Stomach smooth muscle (tissue), 2 donors: ENCODE measurements at regions not wholly inside any gene's neighbourhood (a gene's known extent, or its start where the extent isn't known, plus 50 kb on each side); places are given as distances from the start of the nearest gene placed in this dataset.

ENCODE experiments used
- H3K27ac ChIP-seq: one replicate; pipeline ENCODE4 v1.7.0; 2013; ENCODE audit warnings: mild to moderate bottlenecking, low read length, inconsistent platforms
- H3K27me3 ChIP-seq, 2 donors: one replicate each; pipeline ENCODE4 v1.7.0; 2013; ENCODE audit warnings: low read length in 2 of 2; ENCODE audit not compliant: insufficient read depth in 2 of 2, control insufficient read depth in 1 of 2
- H3K36me3 ChIP-seq, 2 donors: one replicate each; pipeline ENCODE4 v1.7.0; 2013; ENCODE audit warnings: low read length in 2 of 2; ENCODE audit not compliant: control insufficient read depth in 2 of 2, insufficient read depth in 2 of 2
- H3K4me1 ChIP-seq: one replicate; pipeline ENCODE4 v1.7.0; 2013; ENCODE audit warnings: low read length; ENCODE audit not compliant: control insufficient read depth, insufficient read depth
- H3K4me3 ChIP-seq, 2 donors: one replicate each; pipeline ENCODE4 v1.7.0; 2013; ENCODE audit warnings: low read length in 2 of 2
- H3K9ac ChIP-seq, 2 donors: one replicate each; pipeline ENCODE4 v1.7.0; 2013; ENCODE audit warnings: low read length in 2 of 2, mild to moderate bottlenecking in 1 of 2
- H3K9me3 ChIP-seq, 2 donors: one replicate each; pipeline ENCODE4 v1.7.0; 2013; ENCODE audit warnings: low read length in 2 of 2; ENCODE audit not compliant: control insufficient read depth in 2 of 2
- donor health status: healthy.
- donor health status: Pancreatic carcinoma.

DNA sequence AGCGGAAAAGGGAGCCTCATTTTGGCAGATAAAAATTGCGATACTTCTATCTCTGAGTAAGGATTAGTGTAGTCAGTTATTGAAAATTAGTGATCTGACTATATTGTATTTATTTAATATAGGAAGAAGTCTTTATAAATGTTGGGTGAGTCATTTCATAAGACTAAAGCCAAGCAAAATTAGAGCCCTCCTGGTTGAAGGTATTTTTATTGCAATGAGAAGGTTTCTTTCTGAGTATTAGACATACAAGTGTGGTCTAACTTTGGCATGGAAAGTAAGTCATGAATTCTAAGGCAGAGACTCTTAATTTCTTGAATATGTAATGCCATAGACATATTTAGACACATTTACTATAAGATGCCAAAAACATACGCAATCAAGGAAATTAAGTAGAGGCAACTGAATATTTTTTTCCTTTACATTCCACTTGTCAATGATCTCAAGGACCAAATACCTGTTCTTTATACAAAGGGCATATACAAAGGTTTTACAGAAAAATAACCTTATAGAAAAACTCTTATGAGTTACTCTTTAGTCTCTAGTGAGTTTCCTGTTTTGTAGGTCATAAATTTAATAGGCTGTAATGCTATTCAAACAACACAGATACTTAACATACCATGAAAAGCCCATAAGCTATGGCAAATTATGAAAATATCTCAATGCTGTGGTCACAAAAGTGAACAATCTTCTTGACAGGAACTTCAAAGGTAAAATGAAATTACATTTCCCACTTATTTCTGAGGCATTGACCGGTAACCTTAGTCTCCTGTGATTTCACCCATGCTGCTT is 156.6 kb upstream of the BTG1 start:
- Histone ChIP-seq H3K9ac (no peak overlapping the region), H3K9me3 (no peaks in the 10 kb centered on the region), H3K27ac (no peak overlapping the region), H3K4me1 (no peaks in the 10 kb centered on the region), H3K36me3 (no peaks in the 10 kb centered on the region), H3K27me3 (no peaks in the 10 kb centered on the region), H3K4me3 (no peak overlapping the region)

- Histone ChIP-seq H3K9ac (no peak overlapping the region), H3K27ac (no peak overlapping the region), H3K4me1 (no peaks in the 10 kb centered on the region), H3K27me3 (no peaks in the 10 kb centered on the region), H3K9me3 (no peaks in the 10 kb centered on the region), H3K4me3 (no peak overlapping the region), H3K36me3 (no peaks in the 10 kb centered on the region)
These were observed 155.7 kb upstream of the BTG1 start for GRCh38 chr12:92301356-92301755.

- no peaks in the 10 kb centered on the region for H3K36me3 ChIP-seq
- H3K9ac ChIP-seq, result no peak overlapping the region
- no peaks in the 10 kb centered on the region for H3K4me1 ChIP-seq
- no peak overlapping the region for H3K4me3 ChIP-seq
- H3K27ac ChIP-seq, result no peak overlapping the region
- no peaks in the 10 kb centered on the region for H3K27me3 ChIP-seq
- no peaks in the 10 kb centered on the region for H3K9me3 ChIP-seq
These were observed 155.1 kb upstream of the BTG1 start for GRCh38 chr12:92300777-92301176.

DNA sequence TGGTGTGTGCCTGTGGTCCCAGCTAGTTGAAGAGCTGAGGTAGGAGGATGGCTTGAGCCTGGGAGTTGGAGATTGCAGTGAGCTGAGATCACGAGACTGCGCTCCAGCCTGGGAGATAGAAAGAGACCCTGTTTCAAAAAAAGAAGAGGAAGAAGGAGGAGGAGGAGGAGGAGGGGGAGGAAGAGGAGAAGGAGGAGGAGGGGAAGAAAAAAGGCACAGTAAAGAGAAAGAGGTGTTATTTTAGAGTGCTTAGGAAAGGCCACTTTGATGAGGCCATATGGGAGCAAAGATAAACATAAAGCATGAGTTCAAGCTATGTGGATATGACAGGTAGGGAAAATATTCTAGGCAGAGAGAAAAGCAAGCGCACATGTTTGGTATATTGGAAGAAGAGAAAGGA is 154.1 kb upstream of the BTG1 start:
- no peaks in the 10 kb centered on the region for H3K27me3 ChIP-seq
- no peaks in the 10 kb centered on the region for H3K4me1 ChIP-seq
- no peaks in the 10 kb centered on the region for H3K9me3 ChIP-seq
- H3K4me3 ChIP-seq, result no peak overlapping the region
- H3K9ac ChIP-seq, result no peak overlapping the region
- no peaks in the 10 kb centered on the region for H3K36me3 ChIP-seq
- H3K27ac ChIP-seq, result no peak overlapping the region

GRCh38 chr12:92299344-92299743 is 153.7 kb upstream of the BTG1 start:
- H3K9ac ChIP-seq, result no peak overlapping the region
- H3K36me3 ChIP-seq, result no peaks in the 10 kb centered on the region
- H3K27ac ChIP-seq, result no peak overlapping the region
- H3K9me3 ChIP-seq, result no peaks in the 10 kb centered on the region
- no peak overlapping the region for H3K4me3 ChIP-seq
- H3K27me3 ChIP-seq, result no peaks in the 10 kb centered on the region
- H3K4me1 ChIP-seq, result no peaks in the 10 kb centered on the region

DNA sequence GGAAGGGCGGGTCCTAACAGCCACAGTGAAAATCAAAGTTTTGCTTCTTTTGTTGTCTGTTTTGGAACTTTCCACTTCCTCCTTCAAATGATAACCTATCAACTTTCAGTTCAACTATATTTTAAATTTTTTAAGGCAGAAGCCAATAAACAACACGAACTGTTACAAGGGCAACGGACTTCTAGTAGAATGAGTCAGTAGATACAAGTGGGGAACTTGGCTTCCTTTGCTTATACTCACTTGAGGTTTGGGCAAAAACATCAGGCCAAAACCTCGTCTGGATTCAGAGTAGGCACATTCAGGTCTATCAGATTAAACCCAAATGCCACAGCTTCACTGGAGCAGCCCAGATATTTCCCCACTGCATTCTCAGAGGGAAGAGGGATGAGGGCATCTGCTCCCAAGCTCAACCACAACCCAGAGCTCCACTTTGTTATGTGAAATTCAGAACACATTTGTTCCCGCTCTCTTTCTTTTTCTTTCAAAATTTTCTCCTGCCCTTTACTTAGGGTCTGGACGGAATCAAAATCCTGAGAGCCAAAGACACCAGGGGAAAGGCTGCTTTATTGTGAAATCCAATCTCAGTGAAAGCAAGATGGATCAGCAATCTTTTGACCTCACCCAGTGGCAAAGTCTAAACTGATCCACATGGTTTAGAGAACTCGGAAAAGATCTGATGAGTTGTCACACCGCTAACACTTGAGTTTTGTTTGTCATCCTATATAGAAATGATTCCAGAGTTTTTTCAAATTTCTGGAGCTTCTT is 152.5 kb upstream of the BTG1 start:
- Histone ChIP-seq H3K4me3 (no peak overlapping the region), H3K27ac (no peak overlapping the region), H3K27me3 (no peaks in the 10 kb centered on the region), H3K4me1 (no peaks in the 10 kb centered on the region), H3K36me3 (no peaks in the 10 kb centered on the region), H3K9me3 (no peaks in the 10 kb centered on the region), H3K9ac (no peak overlapping the region)

GRCh38 chr12:92297405-92297804 is 151.8 kb upstream of the BTG1 start:
- no peak overlapping the region for H3K27ac ChIP-seq
- H3K27me3 ChIP-seq, result no peaks in the 10 kb centered on the region
- no peaks in the 10 kb centered on the region for H3K4me1 ChIP-seq
- H3K4me3 ChIP-seq, result no peak overlapping the region
- H3K9me3 ChIP-seq, result no peaks in the 10 kb centered on the region
- H3K9ac ChIP-seq, result no peak overlapping the region
- no peaks in the 10 kb centered on the region for H3K36me3 ChIP-seq

GRCh38 chr12:92295523-92295922 is 149.9 kb upstream of the BTG1 start:
- H3K9ac ChIP-seq, result no peak overlapping the region
- H3K4me3 ChIP-seq, result no peak overlapping the region
- H3K9me3 ChIP-seq, result no peaks in the 10 kb centered on the region
- no peaks in the 10 kb centered on the region for H3K36me3 ChIP-seq
- H3K4me1 ChIP-seq, result no peaks in the 10 kb centered on the region
- H3K27ac ChIP-seq, result no peak overlapping the region
- H3K27me3 ChIP-seq, result no peaks in the 10 kb centered on the region

GRCh38 chr12:92294676-92295440 is 149.2 kb upstream of the BTG1 start:
- Histone ChIP-seq H3K4me3 (no peak overlapping the region), H3K36me3 (no peaks in the 10 kb centered on the region), H3K9me3 (no peaks in the 10 kb centered on the region), H3K9ac (no peak overlapping the region), H3K27me3 (no peaks in the 10 kb centered on the region), H3K27ac (no peak overlapping the region), H3K4me1 (no peaks in the 10 kb centered on the region)

GRCh38 chr12:92292016-92292415 is 146.4 kb upstream of the BTG1 start:
- no peaks in the 10 kb centered on the region for H3K27me3 ChIP-seq
- no peaks in the 10 kb centered on the region for H3K36me3 ChIP-seq
- H3K4me3 ChIP-seq, result no peak overlapping the region
- no peak overlapping the region for H3K9ac ChIP-seq
- no peaks in the 10 kb centered on the region for H3K9me3 ChIP-seq
- H3K4me1 ChIP-seq, result no peaks in the 10 kb centered on the region
- no peak overlapping the region for H3K27ac ChIP-seq
